H1 (cell line): ENCODE measurements at regions not wholly inside any gene's neighbourhood (a gene's known extent, or its start where the extent isn't known, plus 50 kb on each side); places are given as distances from the start of the nearest gene placed in this dataset.

ENCODE experiments used
- CTCF ChIA-PET: fragments of 300-600 bp; sonication (Branson Sonifier 250); formaldehyde crosslinking; loops from one replicate; lab custom pipeline; 2021; ENCODE audit not compliant: partially characterized antibody; lab: Charles Lee
- POLR2A ChIA-PET: fragments of 300-600 bp; sonication (Branson Sonifier 250); formaldehyde crosslinking; loops from one replicate; lab custom pipeline; 2021; ENCODE audit warnings: inconsistent platforms; ENCODE audit not compliant: partially characterized antibody; lab: Charles Lee
- DNase-seq, 2 experiments: peaks; one replicate each; pipeline versions ENCODE4 v3.0.0 to v3.0.0-alpha.2; 2010 to 2022; ENCODE audit warnings: low spot score in 2 of 2, low read depth in 1 of 2, mixed read lengths in 1 of 2
- FAIRE-seq: peaks from 2 replicates; lab custom pipeline; 2011; peaks lifted over from hg19 to GRCh38; lab: Jason Lieb, UNC
- H2AFZ ChIP-seq: 2 replicates; pipeline ENCODE4 v1.8.1; 2012; ENCODE audit warnings: low read length, inconsistent platforms
- H2AK5ac ChIP-seq: 2 replicates; pipeline ENCODE4 v1.6.1; 2013; ENCODE audit warnings: low read depth, low read length
- H2BK120ac ChIP-seq: replicated peaks from 2 replicates; pipeline ENCODE3; 2013; ENCODE audit warnings: low read depth, low read length, inconsistent platforms
- H2BK12ac ChIP-seq: 2 replicates; pipeline ENCODE4 v1.6.1; 2013; ENCODE audit warnings: low read depth, low read length
- H2BK15ac ChIP-seq: 2 replicates; pipeline ENCODE4 v1.6.1; 2013; ENCODE audit warnings: low read length
- H2BK20ac ChIP-seq: 2 replicates; pipeline ENCODE4 v1.6.1; 2013; ENCODE audit warnings: low read length
- H2BK5ac ChIP-seq: 2 replicates; pipeline ENCODE4 v1.6.1; 2013; ENCODE audit warnings: low read depth, low read length
- H3K14ac ChIP-seq: 2 replicates; pipeline ENCODE4 v1.6.1; 2013; ENCODE audit warnings: inconsistent platforms; ENCODE audit not compliant: insufficient read length
- H3K18ac ChIP-seq: 2 replicates; pipeline ENCODE4 v1.6.1; 2013; ENCODE audit warnings: low read length; ENCODE audit errors: extremely low read depth
- H3K23ac ChIP-seq: 2 replicates; pipeline ENCODE4 v1.6.1; 2013; ENCODE audit warnings: inconsistent platforms; ENCODE audit not compliant: insufficient read length
- H3K23me2 ChIP-seq: 2 replicates; pipeline ENCODE4 v1.6.1; 2013; ENCODE audit warnings: low read depth, low read length
- H3K27ac ChIP-seq: 2 replicates; pipeline ENCODE4 v1.6.1; 2011; ENCODE audit warnings: low read depth, low read length, inconsistent platforms
- H3K27me3 ChIP-seq, 4 experiments: replicated peaks in 1 of 4; 1 replicate in 1 of 4; 2 replicates in 3 of 4; pipeline versions ENCODE4 v1.6.1 to v1.8.1; 2011 to 2013; ENCODE audit warnings: low read length in 3 of 4, mild to moderate bottlenecking in 3 of 4, inconsistent platforms in 2 of 4, mixed read lengths in 2 of 4, moderate library complexity in 1 of 4; ENCODE audit not compliant: control insufficient read depth in 3 of 4, insufficient read depth in 3 of 4; ENCODE audit errors: extremely low read depth in 1 of 4
- H3K36me3 ChIP-seq, 4 experiments: 2 replicates each; pipeline versions ENCODE4 v1.6.1 to v1.8.1; 2011 to 2013; ENCODE audit warnings: mild to moderate bottlenecking in 4 of 4, low read length in 3 of 4, moderate library complexity in 2 of 4, control low read depth in 1 of 4, inconsistent platforms in 1 of 4; ENCODE audit not compliant: insufficient read depth in 4 of 4, control insufficient read depth in 2 of 4
- H3K4ac ChIP-seq: replicated peaks from 2 replicates; pipeline ENCODE3; 2013; ENCODE audit warnings: low read length, low read depth, mixed read lengths, inconsistent platforms; ENCODE audit not compliant: insufficient read length
- H3K4me1 ChIP-seq, 4 experiments: replicated peaks in 1 of 4; 1 replicate in 1 of 4; 2 replicates in 3 of 4; pipeline versions ENCODE4 v1.6.1 to v1.8.1; 2011 to 2013; ENCODE audit warnings: low read length in 3 of 4, inconsistent platforms in 2 of 4, mixed read lengths in 1 of 4; ENCODE audit not compliant: insufficient read depth in 4 of 4, control insufficient read depth in 3 of 4
- H3K4me2 ChIP-seq, 2 experiments: 2 replicates each; pipeline versions ENCODE4 v1.6.1 to v1.8.1; 2011 to 2013; ENCODE audit warnings: low read depth in 2 of 2, low read length in 2 of 2, control low read depth in 1 of 2, inconsistent platforms in 1 of 2, mild to moderate bottlenecking in 1 of 2; ENCODE audit not compliant: insufficient read depth in 1 of 2
- H3K4me3 ChIP-seq, 4 experiments: fragments of 200-600, 300-600 bp in 1 of 4; sonication (generic), shearing (Covaris generic), sonication (Bioruptor Twin) in 1 of 4; 2 replicates each; pipeline versions ENCODE4 v1.5.1 to v1.8.1; 2011 to 2016; ENCODE audit warnings: low read length in 4 of 4, low read depth in 3 of 4, control low read depth in 2 of 4, inconsistent platforms in 2 of 4, mild to moderate bottlenecking in 2 of 4, mixed read lengths in 1 of 4, moderate library complexity in 1 of 4; ENCODE audit not compliant: insufficient read depth in 2 of 4; ENCODE audit errors: extremely low read depth in 1 of 4
- H3K56ac ChIP-seq: replicated peaks from 2 replicates; pipeline ENCODE3; 2013; ENCODE audit warnings: low read depth, mild to moderate bottlenecking, mixed read lengths, low read length, inconsistent platforms; ENCODE audit not compliant: insufficient read length
- H3K79me1 ChIP-seq: 2 replicates; pipeline ENCODE4 v1.6.1; 2013; ENCODE audit warnings: low read depth, low read length, control low read depth
- H3K79me2 ChIP-seq, 2 experiments: 2 replicates each; pipeline versions ENCODE4 v1.6.1 to v1.8.1; 2012 to 2013; ENCODE audit warnings: low read length in 2 of 2, mild to moderate bottlenecking in 2 of 2, inconsistent platforms in 1 of 2; ENCODE audit not compliant: insufficient read depth in 2 of 2, control insufficient read depth in 1 of 2
- H3K9ac ChIP-seq, 4 experiments: replicated peaks in 1 of 4; 1 replicate in 1 of 4; 2 replicates in 3 of 4; pipeline versions ENCODE4 v1.6.1 to v1.8.1; 2011 to 2013; ENCODE audit warnings: low read depth in 3 of 4, low read length in 3 of 4, control low read depth in 2 of 4, mild to moderate bottlenecking in 2 of 4, moderate library complexity in 2 of 4, inconsistent platforms in 1 of 4; ENCODE audit errors: extremely low read depth in 1 of 4
- H3K9me3 ChIP-seq, 2 experiments: 2 replicates each; pipeline versions ENCODE4 v1.6.1 to v1.8.1; 2012 to 2013; ENCODE audit warnings: mild to moderate bottlenecking in 2 of 2, moderate library complexity in 2 of 2, control low read depth in 1 of 2, inconsistent platforms in 1 of 2, low read depth in 1 of 2, low read length in 1 of 2, mixed read lengths in 1 of 2; ENCODE audit not compliant: insufficient read depth in 2 of 2
- H4K20me1 ChIP-seq, 2 experiments: replicated peaks in 1 of 2; 2 replicates each; pipeline versions ENCODE3 to v1.8.1; 2011 to 2013; ENCODE audit warnings: inconsistent platforms in 2 of 2, low read length in 2 of 2, mild to moderate bottlenecking in 1 of 2; ENCODE audit not compliant: insufficient read depth in 2 of 2, control insufficient read depth in 1 of 2
- H4K5ac ChIP-seq: 2 replicates; pipeline ENCODE4 v1.6.1; 2013; ENCODE audit warnings: low read length, low read depth, mixed read lengths, inconsistent platforms; ENCODE audit not compliant: insufficient read length
- H4K8ac ChIP-seq: 2 replicates; pipeline ENCODE4 v1.8.0; 2013; ENCODE audit warnings: mild to moderate bottlenecking, moderate library complexity, low read length, inconsistent platforms; ENCODE audit not compliant: insufficient read depth; ENCODE audit errors: extremely low read depth
- H4K91ac ChIP-seq: replicated peaks from 2 replicates; pipeline ENCODE3; 2013; ENCODE audit warnings: low read length, mixed read lengths, inconsistent platforms; ENCODE audit not compliant: insufficient read length
- BACH1 ChIP-seq: IDR thresholded peaks from 2 replicates; pipeline ENCODE4 v1.6.1; 2012; ENCODE audit warnings: low read length, improper control_type of control experiment
- MAFK ChIP-seq: IDR thresholded peaks from 2 replicates; pipeline ENCODE4 v1.6.1; 2012; ENCODE audit warnings: low read depth, mild to moderate bottlenecking, improper control_type of control experiment, low read length
- NRF1 ChIP-seq: IDR thresholded peaks from 2 replicates; pipeline ENCODE4 v1.6.1; 2011; ENCODE audit warnings: mild to moderate bottlenecking, low read depth, low read length, improper control_type of control experiment
- POLR2AphosphoS5 ChIP-seq: IDR thresholded peaks from 2 replicates; pipeline ENCODE4 v1.6.1; 2011; ENCODE audit warnings: low read depth, low read length
- RNF2 ChIP-seq: fragments of 200-900, 300-1000 bp; sonication (generic); IDR thresholded peaks from 2 replicates; pipeline ENCODE4 v1.7.1; 2016; ENCODE audit warnings: borderline replicate concordance, low read depth, mild to moderate bottlenecking, antibody characterized with exemption, low read length; ENCODE audit not compliant: poor library complexity, severe bottlenecking; ENCODE audit errors: missing control alignments
- SAP30 ChIP-seq: fragments of 300-600 bp; sonication (generic); IDR thresholded peaks from 2 replicates; pipeline ENCODE4 v1.7.1; 2012; ENCODE audit warnings: low read length, moderate library complexity, mild to moderate bottlenecking, inconsistent platforms; ENCODE audit not compliant: insufficient read depth, insufficient replicate concordance
- SP1 ChIP-seq: IDR thresholded peaks from 2 replicates; pipeline ENCODE4 v1.6.1; 2011; ENCODE audit warnings: low read depth, low read length
- TAF1 ChIP-seq: IDR thresholded peaks from 2 replicates; pipeline ENCODE4 v1.6.1; 2011; ENCODE audit warnings: mild to moderate bottlenecking, low read depth, low read length
- TCF12 ChIP-seq: IDR thresholded peaks from 2 replicates; pipeline ENCODE4 v1.6.1; 2011; ENCODE audit warnings: low read depth, mild to moderate bottlenecking, low read length
- TF ChIP-seq, protein P1 (sequence below): IDR thresholded peaks from 2 replicates; pipeline ENCODE4 v1.6.1; 2011; ENCODE audit warnings: low read length, improper control_type of control experiment
- TF ChIP-seq, protein P2 (sequence below): IDR thresholded peaks from 2 replicates; pipeline ENCODE4 v1.6.1; 2012; ENCODE audit warnings: low read length, inconsistent platforms

GRCh38 chr4:17220816-17221215 lies 291.1 kb downstream of the QDPR start:
- H3K4me1 ChIP-seq: no peaks in the 10 kb centered on the region
- no peak overlapping the region for H3K4me2 ChIP-seq
- H3K4ac ChIP-seq: no peak overlapping the region
- no peak overlapping the region for H3K14ac ChIP-seq
- H3K9me3 ChIP-seq: no peaks in the 10 kb centered on the region; a peak in 1 of 4 replicates
- no peak overlapping the region for H3K23ac ChIP-seq
- H4K20me1 ChIP-seq: no peaks in the 10 kb centered on the region
- H3K27ac ChIP-seq: no peak overlapping the region
- H3K56ac ChIP-seq: no peak overlapping the region
- FAIRE-seq (no peak), DNase-seq (no peak)
- H4K8ac ChIP-seq: no peak overlapping the region
- no peak overlapping the region for H3K9ac ChIP-seq
- H2BK15ac ChIP-seq: no peak overlapping the region
- CTCF ChIA-PET: interaction anchor here (2.0 kb wide), 1 partner anchor 47 kb away, joined by 7 read pairs; no protein-coding TSS in a partner anchor
- H3K18ac ChIP-seq: no peak overlapping the region
- no peaks in the 10 kb centered on the region for H3K79me2 ChIP-seq
- H2AK5ac ChIP-seq: no peak overlapping the region
- no peaks in the 10 kb centered on the region for H3K36me3 ChIP-seq
- no peak for TF ChIP-seq BACH1
- TF ChIP-seq, protein P1, sequence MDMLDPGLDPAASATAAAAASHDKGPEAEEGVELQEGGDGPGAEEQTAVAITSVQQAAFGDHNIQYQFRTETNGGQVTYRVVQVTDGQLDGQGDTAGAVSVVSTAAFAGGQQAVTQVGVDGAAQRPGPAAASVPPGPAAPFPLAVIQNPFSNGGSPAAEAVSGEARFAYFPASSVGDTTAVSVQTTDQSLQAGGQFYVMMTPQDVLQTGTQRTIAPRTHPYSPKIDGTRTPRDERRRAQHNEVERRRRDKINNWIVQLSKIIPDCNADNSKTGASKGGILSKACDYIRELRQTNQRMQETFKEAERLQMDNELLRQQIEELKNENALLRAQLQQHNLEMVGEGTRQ: no peak
- TF ChIP-seq, protein P2, sequence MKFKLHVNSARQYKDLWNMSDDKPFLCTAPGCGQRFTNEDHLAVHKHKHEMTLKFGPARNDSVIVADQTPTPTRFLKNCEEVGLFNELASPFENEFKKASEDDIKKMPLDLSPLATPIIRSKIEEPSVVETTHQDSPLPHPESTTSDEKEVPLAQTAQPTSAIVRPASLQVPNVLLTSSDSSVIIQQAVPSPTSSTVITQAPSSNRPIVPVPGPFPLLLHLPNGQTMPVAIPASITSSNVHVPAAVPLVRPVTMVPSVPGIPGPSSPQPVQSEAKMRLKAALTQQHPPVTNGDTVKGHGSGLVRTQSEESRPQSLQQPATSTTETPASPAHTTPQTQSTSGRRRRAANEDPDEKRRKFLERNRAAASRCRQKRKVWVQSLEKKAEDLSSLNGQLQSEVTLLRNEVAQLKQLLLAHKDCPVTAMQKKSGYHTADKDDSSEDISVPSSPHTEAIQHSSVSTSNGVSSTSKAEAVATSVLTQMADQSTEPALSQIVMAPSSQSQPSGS: no peak
- no peak for TF ChIP-seq SP1
- no peak for TF ChIP-seq SAP30
- no peak for TF ChIP-seq TCF12
- no peak for TF ChIP-seq TAF1
- no peak for TF ChIP-seq RNF2
- no peak for TF ChIP-seq POLR2AphosphoS5
- TF ChIP-seq NRF1: no peak
- TF ChIP-seq MAFK: no peak
- no peaks in the 10 kb centered on the region for H3K27me3 ChIP-seq
- H2BK20ac ChIP-seq: no peak overlapping the region
- H2AFZ ChIP-seq: no peak overlapping the region
- no peak overlapping the region for H2BK12ac ChIP-seq
- POLR2A ChIA-PET: no interaction called here
- H3K79me1 ChIP-seq: no peaks in the 10 kb centered on the region
- H2BK5ac ChIP-seq: no peak overlapping the region
- H3K23me2 ChIP-seq: no peaks in the 10 kb centered on the region
- no peak overlapping the region for H4K91ac ChIP-seq
- H3K4me3 ChIP-seq: no peak overlapping the region
- H4K5ac ChIP-seq: no peak overlapping the region
- H2BK120ac ChIP-seq: no peak overlapping the region
